ENCODE measurements at regions not wholly inside any gene's neighbourhood (a gene's known extent, or its start where the extent isn't known, plus 50 kb on each side); places are given as distances from the start of the nearest gene placed in this dataset.

GRCh38 chr6:164014346-164015087, 600.0 kb downstream of the QKI start:
- FAIRE-seq, result no peak
- TF ChIP-seq, protein P1, sequence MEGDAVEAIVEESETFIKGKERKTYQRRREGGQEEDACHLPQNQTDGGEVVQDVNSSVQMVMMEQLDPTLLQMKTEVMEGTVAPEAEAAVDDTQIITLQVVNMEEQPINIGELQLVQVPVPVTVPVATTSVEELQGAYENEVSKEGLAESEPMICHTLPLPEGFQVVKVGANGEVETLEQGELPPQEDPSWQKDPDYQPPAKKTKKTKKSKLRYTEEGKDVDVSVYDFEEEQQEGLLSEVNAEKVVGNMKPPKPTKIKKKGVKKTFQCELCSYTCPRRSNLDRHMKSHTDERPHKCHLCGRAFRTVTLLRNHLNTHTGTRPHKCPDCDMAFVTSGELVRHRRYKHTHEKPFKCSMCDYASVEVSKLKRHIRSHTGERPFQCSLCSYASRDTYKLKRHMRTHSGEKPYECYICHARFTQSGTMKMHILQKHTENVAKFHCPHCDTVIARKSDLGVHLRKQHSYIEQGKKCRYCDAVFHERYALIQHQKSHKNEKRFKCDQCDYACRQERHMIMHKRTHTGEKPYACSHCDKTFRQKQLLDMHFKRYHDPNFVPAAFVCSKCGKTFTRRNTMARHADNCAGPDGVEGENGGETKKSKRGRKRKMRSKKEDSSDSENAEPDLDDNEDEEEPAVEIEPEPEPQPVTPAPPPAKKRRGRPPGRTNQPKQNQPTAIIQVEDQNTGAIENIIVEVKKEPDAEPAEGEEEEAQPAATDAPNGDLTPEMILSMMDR (IDR thresholded peaks at IDR 0.05; ENCODE audit: insufficient read depth, missing control alignments), result no peak
- DNase-seq (ENCODE audit: insufficient read length, low spot score), result no peak

- TF ChIP-seq, protein P1 (IDR thresholded peaks at IDR 0.05; ENCODE audit: insufficient read depth, missing control alignments), result no peak
- no peak for DNase-seq (ENCODE audit: insufficient read length, low spot score)
- FAIRE-seq, result no peak
Observed at GRCh38 chr6:164013480-164014208, 599.1 kb downstream of the QKI start.

DNA sequence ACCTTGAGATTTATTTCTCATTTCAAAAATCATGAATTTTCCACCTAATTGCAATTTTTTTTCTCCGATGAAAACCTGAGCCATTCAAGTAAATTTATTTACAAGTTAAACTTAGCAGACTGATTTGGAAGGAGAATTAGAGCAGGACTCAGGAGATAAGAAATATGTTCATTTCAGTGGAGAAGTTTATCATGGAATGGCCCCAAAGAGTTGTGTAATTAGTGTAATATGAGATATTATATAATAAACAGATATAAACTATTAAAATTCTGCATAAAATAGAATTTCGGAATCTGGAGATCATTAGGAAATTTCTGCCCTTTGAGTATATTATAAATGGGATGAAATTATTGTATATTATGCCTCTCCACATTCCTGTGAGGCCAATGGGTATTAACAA, 596.8 kb downstream of the QKI start:
- FAIRE-seq, result no peak
- DNase-seq (ENCODE audit: insufficient read length, low spot score), result no peak
- TF ChIP-seq, protein P1 (IDR thresholded peaks at IDR 0.05; ENCODE audit: insufficient read depth, missing control alignments), result no peak

DNA sequence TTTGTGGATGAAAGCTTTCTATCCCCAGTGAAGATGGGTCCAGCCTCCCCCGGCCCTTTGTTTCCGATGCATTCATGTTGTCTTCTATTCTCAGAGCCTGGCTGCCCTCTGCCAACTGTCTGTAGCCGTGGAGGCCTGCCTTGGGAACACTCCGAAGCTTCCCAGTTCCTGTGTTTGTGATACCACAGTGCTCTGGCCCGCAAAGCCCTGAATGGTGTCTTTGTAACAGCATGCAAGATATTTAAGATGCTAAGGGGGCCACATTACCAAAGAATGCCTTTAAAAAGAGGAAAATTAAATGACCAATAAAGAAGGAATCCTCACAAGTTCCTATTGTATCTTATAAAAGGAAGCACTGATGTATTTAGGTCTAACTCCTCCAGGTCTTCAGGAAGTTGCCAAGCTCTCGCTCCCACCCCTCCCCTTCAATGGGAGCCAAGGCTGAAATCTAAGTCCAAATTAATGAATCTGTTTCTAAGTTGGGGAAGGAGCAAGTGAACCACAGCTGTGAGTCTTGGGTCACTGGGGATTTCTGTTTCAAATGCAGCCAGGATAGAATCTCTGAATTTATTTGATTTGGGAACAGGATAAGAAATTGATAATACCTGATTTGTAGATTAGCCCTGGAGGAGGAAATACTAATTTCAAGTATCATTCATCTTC, 596.1 kb downstream of the QKI start:
- DNase-seq (ENCODE audit: insufficient read length, low spot score) (no peak), FAIRE-seq (no peak)
- TF ChIP-seq, protein P1 (IDR thresholded peaks at IDR 0.05; ENCODE audit: insufficient read depth, missing control alignments), result no peak

DNA sequence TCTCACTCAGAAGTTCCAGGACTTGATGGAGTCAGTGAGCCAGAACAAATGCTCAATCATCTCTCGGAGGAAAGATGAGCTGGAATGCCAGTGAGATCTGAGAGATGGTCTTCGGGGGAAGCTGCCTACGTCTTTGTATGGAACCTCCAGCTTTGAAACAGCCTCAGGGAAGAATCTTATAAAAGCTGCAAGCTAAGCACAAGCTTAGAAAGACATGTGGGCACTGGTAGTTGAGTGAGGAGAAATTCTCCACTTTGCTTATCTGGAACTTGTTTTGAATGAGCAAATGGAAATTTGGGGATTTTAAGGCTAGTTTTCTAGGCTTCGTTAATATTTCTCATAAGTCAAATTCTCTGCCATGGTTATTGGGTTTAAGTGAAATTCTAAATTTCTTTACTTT, 594.4 kb downstream of the QKI start:
- FAIRE-seq (no peak), DNase-seq (ENCODE audit: insufficient read length, low spot score) (no peak)
- TF ChIP-seq, protein P1 (IDR thresholded peaks at IDR 0.05; ENCODE audit: insufficient read depth, missing control alignments), result no peak

- TF ChIP-seq, protein P1 (IDR thresholded peaks at IDR 0.05; ENCODE audit: insufficient read depth, missing control alignments), result no peak
- FAIRE-seq (no peak), DNase-seq (ENCODE audit: insufficient read length, low spot score) (no peak)
Observed at GRCh38 chr6:164007881-164008280, 593.4 kb downstream of the QKI start.
